ENCODE measurements at regions not wholly inside any gene's neighbourhood (a gene's known extent, or its start where the extent isn't known, plus 50 kb on each side); places are given as distances from the start of the nearest gene placed in this dataset.

GRCh38 chrX:10702031-10702430 is 81.6 kb upstream of the MID1 start:
- TF ChIP-seq POLR2A (IDR thresholded peaks at IDR 0.05) (no peak), POLR2AphosphoS5 (IDR thresholded peaks at IDR 0.05) (no peak), EP300 (IDR thresholded peaks at IDR 0.05) (no peak)
- TF ChIP-seq, protein P1, sequence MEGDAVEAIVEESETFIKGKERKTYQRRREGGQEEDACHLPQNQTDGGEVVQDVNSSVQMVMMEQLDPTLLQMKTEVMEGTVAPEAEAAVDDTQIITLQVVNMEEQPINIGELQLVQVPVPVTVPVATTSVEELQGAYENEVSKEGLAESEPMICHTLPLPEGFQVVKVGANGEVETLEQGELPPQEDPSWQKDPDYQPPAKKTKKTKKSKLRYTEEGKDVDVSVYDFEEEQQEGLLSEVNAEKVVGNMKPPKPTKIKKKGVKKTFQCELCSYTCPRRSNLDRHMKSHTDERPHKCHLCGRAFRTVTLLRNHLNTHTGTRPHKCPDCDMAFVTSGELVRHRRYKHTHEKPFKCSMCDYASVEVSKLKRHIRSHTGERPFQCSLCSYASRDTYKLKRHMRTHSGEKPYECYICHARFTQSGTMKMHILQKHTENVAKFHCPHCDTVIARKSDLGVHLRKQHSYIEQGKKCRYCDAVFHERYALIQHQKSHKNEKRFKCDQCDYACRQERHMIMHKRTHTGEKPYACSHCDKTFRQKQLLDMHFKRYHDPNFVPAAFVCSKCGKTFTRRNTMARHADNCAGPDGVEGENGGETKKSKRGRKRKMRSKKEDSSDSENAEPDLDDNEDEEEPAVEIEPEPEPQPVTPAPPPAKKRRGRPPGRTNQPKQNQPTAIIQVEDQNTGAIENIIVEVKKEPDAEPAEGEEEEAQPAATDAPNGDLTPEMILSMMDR (IDR thresholded peaks at IDR 0.05): no peak
